ENCODE measurements at regions not wholly inside any gene's neighbourhood (a gene's known extent, or its start where the extent isn't known, plus 50 kb on each side); places are given as distances from the start of the nearest gene placed in this dataset.

GRCh38 chr13:100848304-100848703 lies 173.7 kb upstream of the TMTC4 start:
- no peak for TF ChIP-seq TAF1 (conservative IDR thresholded peaks at IDR 0.05)
- no peak for TF ChIP-seq CTCF (IDR thresholded peaks at IDR 0.05; ENCODE audit: low read depth, low read length, missing input control)

All from liver (tissue), 3 donors.